Keratinocyte (primary cell): ENCODE measurements at regions not wholly inside any gene's neighbourhood (a gene's known extent, or its start where the extent isn't known, plus 50 kb on each side); places are given as distances from the start of the nearest gene placed in this dataset.

ENCODE experiments used
- DNase-seq: peaks from one replicate; pipeline ENCODE4 v3.0.0-alpha.2; 2011; ENCODE audit warnings: low read depth, missing footprints, low spot score
- FAIRE-seq: peaks from 2 replicates; lab custom pipeline; 2011; peaks lifted over from hg19 to GRCh38; lab: Jason Lieb, UNC
- H2AFZ ChIP-seq: 2 replicates; pipeline ENCODE4 v1.6.0; 2012; ENCODE audit warnings: low read length, control low read depth, inconsistent platforms; ENCODE audit not compliant: control insufficient read depth
- H3K27ac ChIP-seq: 2 replicates; pipeline ENCODE4 v1.5.1; 2011; ENCODE audit warnings: low read length; ENCODE audit not compliant: control insufficient read depth, insufficient read depth
- H3K27me3 ChIP-seq: 3 replicates; pipeline ENCODE4 v1.6.0; 2011; ENCODE audit warnings: low read length; ENCODE audit not compliant: control insufficient read depth, insufficient read depth; ENCODE audit errors: extremely low read depth
- H3K36me3 ChIP-seq, 2 experiments: 2 replicates in 1 of 2; 3 replicates in 1 of 2; pipeline ENCODE4 v1.5.1; 2011; ENCODE audit warnings: low read length in 2 of 2, mild to moderate bottlenecking in 1 of 2; ENCODE audit not compliant: control insufficient read depth in 2 of 2, insufficient read depth in 2 of 2; ENCODE audit errors: extremely low read depth in 1 of 2
- H3K4me1 ChIP-seq: 3 replicates; pipeline ENCODE4 v1.5.1; 2011; ENCODE audit warnings: low read length; ENCODE audit not compliant: control insufficient read depth, insufficient read depth; ENCODE audit errors: extremely low read depth
- H3K4me2 ChIP-seq: 3 replicates; pipeline ENCODE4 v1.6.0; 2011; ENCODE audit warnings: low read depth, low read length; ENCODE audit not compliant: control insufficient read depth, insufficient read depth; ENCODE audit errors: extremely low read depth
- H3K4me3 ChIP-seq, 3 experiments: fragments of 200-600 bp in 1 of 3; sonication (generic) in 1 of 3; 2 replicates in 2 of 3; 3 replicates in 1 of 3; pipeline ENCODE4 v1.5.1; 2011 to 2016; ENCODE audit warnings: low read length in 3 of 3, mild to moderate bottlenecking in 3 of 3, control low read depth in 2 of 3, inconsistent platforms in 1 of 3, low read depth in 1 of 3, mixed read lengths in 1 of 3, mixed run types in 1 of 3, moderate library complexity in 1 of 3; ENCODE audit not compliant: control insufficient read depth in 2 of 3, insufficient read depth in 2 of 3; ENCODE audit errors: extremely low read depth in 1 of 3
- H3K79me2 ChIP-seq: 2 replicates; pipeline ENCODE4 v1.6.0; 2012; ENCODE audit warnings: low read length; ENCODE audit not compliant: control insufficient read depth, insufficient read depth
- H3K9ac ChIP-seq: 3 replicates; pipeline ENCODE4 v1.6.0; 2011; ENCODE audit warnings: low read length; ENCODE audit not compliant: control insufficient read depth, insufficient read depth; ENCODE audit errors: extremely low read depth
- H3K9me1 ChIP-seq: 3 replicates; pipeline ENCODE4 v1.6.0; 2011; ENCODE audit warnings: low read length; ENCODE audit not compliant: control insufficient read depth, insufficient read depth; ENCODE audit errors: extremely low read depth
- H3K9me3 ChIP-seq: 2 replicates; pipeline ENCODE4 v1.5.1; 2012; ENCODE audit warnings: low read depth, low read length; ENCODE audit not compliant: control insufficient read depth
- H4K20me1 ChIP-seq: 3 replicates; pipeline ENCODE4 v1.6.0; 2011; ENCODE audit warnings: low read length; ENCODE audit not compliant: control insufficient read depth, insufficient read depth; ENCODE audit errors: extremely low read depth
- EZH2 ChIP-seq: IDR thresholded peaks from one replicate; pipeline ENCODE4 v1.6.1; 2012; ENCODE audit warnings: inconsistent platforms, mild to moderate bottlenecking, low read length, moderate library complexity
- dilution Hi-C: fragments of 300-500 bp; cut with MboI; formaldehyde crosslinking; loops from one replicate; pipeline ENCODE4 v1.7.0; 2020; ENCODE audit warnings: low sequenced_read_pairs; ENCODE audit not compliant: extremely low pct_ligation_motif_present
- TF ChIP-seq, protein P1 (sequence below), 3 experiments: IDR thresholded peaks in 1 of 3; conservative IDR thresholded peaks in 1 of 3; optimal IDR thresholded peaks in 1 of 3; 2 replicates in 2 of 3; 3 replicates in 1 of 3; pipeline versions ENCODE3 to v1.5.1; 2011; ENCODE audit warnings: low read length in 3 of 3, mild to moderate bottlenecking in 3 of 3, moderate library complexity in 2 of 3, control low read depth in 1 of 3, inconsistent platforms in 1 of 3; ENCODE audit not compliant: insufficient read depth in 2 of 3; ENCODE audit errors: extremely low read depth in 1 of 3

DNA sequence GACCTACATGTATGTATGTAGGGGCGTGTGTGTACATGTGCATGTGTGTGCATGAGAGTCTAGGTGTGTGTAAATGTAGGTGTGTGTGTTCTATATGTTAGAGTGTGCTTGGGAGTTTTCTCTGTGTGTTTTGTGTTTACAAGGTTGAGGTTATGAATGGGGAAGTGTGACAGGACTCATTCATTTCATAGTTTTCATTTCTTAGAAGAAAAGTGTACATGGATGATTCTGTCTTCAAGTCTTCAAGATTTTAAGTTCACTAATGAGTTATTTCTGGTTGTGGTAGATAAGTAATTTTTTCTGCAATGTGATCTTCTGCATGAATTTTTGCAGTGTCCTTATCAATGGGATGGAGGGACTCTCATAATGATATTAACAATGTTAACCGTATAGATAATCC, 118.2 kb upstream of the SLC10A2 start:
- H3K27ac ChIP-seq: no peak overlapping the region
- no peak overlapping the region for H3K9ac ChIP-seq
- H4K20me1 ChIP-seq: no peaks in the 10 kb centered on the region
- H3K4me3 ChIP-seq: no peak overlapping the region
- no peaks in the 10 kb centered on the region for H3K36me3 ChIP-seq
- no peak for TF ChIP-seq EZH2
- TF ChIP-seq, protein P1, sequence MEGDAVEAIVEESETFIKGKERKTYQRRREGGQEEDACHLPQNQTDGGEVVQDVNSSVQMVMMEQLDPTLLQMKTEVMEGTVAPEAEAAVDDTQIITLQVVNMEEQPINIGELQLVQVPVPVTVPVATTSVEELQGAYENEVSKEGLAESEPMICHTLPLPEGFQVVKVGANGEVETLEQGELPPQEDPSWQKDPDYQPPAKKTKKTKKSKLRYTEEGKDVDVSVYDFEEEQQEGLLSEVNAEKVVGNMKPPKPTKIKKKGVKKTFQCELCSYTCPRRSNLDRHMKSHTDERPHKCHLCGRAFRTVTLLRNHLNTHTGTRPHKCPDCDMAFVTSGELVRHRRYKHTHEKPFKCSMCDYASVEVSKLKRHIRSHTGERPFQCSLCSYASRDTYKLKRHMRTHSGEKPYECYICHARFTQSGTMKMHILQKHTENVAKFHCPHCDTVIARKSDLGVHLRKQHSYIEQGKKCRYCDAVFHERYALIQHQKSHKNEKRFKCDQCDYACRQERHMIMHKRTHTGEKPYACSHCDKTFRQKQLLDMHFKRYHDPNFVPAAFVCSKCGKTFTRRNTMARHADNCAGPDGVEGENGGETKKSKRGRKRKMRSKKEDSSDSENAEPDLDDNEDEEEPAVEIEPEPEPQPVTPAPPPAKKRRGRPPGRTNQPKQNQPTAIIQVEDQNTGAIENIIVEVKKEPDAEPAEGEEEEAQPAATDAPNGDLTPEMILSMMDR (optimal IDR thresholded peaks at IDR 0.05 in 1 of 3, IDR thresholded peaks at IDR 0.05 in 1 of 3, conservative IDR thresholded peaks at IDR 0.05 in 1 of 3; ENCODE audit: extremely low read depth in 1 of 3, insufficient read depth in 2 of 3, low read length in 3 of 3): no peak
- no peaks in the 10 kb centered on the region for H3K79me2 ChIP-seq
- no peak for FAIRE-seq
- no peak overlapping the region for H2AFZ ChIP-seq
- no peak overlapping the region for H3K4me2 ChIP-seq
- H3K4me1 ChIP-seq: peaks cover 7% of the 10 kb centered on the region
- no peaks in the 10 kb centered on the region for H3K9me3 ChIP-seq
- no peaks in the 10 kb centered on the region for H3K27me3 ChIP-seq
- dilution Hi-C loops: no loop called here
- no peaks in the 10 kb centered on the region for H3K9me1 ChIP-seq
- no peak for DNase-seq

DNA sequence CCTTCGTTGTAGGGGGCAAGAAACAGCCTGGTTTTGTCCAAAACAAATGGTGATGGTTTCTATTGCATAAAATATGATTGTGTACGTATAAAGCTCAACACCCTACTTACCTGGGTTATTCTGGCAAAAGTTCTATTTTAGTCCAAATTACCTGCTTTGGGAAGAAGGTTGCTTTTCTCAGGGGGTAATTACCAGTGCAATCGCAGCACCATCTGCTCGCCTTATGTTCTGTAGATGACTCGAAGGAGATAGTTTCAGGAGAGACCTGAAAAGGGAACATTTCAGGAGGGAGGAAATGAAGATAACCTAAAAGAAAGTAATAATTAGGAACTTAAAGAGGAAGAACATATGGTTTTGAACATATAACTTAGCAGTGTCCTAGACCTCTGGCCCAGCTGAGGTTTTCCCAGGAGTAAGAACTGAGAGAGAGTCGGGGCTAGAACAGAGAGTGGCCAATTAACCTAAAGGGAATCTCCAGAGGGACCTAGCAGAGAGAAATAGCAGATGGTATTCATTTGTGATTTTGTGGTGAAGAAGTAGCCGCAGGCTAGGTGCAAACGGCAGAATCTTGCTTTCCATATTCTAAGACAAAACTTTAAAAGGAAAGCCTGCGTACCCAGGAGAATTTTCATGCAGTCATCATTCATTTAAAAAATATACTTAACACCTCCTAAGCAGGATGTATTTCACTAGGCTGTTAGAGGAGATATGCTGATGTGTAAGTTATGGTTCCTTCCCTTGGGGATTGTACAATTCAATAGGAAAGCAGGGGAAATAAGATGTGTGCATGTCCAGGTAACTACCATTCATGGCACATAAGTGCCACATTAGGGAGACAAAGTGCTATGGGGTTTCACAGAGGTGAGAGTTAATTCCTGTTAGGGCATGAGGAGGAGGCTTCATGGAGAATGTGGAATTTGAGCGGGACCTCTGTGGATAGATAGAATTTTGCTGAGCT, 113.0 kb upstream of the SLC10A2 start:
- Histone ChIP-seq H3K9me1 (no peaks in the 10 kb centered on the region), H3K36me3 (no peaks in the 10 kb centered on the region), H3K27ac (no peak overlapping the region), H2AFZ (no peak overlapping the region), H3K4me2 (no peak overlapping the region), H3K4me3 (no peak overlapping the region), H4K20me1 (no peaks in the 10 kb centered on the region), H3K4me1 (peaks cover 4% of the 10 kb centered on the region), H3K9me3 (no peaks in the 10 kb centered on the region), H3K79me2 (no peaks in the 10 kb centered on the region), H3K9ac (no peak overlapping the region), H3K27me3 (no peaks in the 10 kb centered on the region)
- FAIRE-seq (no peak), DNase-seq (no peak)
- TF ChIP-seq EZH2: no peak
- TF ChIP-seq, protein P1 (optimal IDR thresholded peaks at IDR 0.05 in 1 of 3, IDR thresholded peaks at IDR 0.05 in 1 of 3, conservative IDR thresholded peaks at IDR 0.05 in 1 of 3; ENCODE audit: extremely low read depth in 1 of 3, insufficient read depth in 2 of 3, low read length in 3 of 3): no peak
- dilution Hi-C loops: no loop called here
